ENCODE measurements at regions not wholly inside any gene's neighbourhood (a gene's known extent, or its start where the extent isn't known, plus 50 kb on each side); places are given as distances from the start of the nearest gene placed in this dataset.

GRCh38 chr14:86933460-86933859, 1059.5 kb downstream of the GALC start:
- BruUV-seq (replicated peaks), result no TSS peak
- POLR2A ChIA-PET, result no interaction called here

More at GRCh38 chr14:86933460-86933859, 1059.5 kb downstream of the GALC start:
- SMC1A ChIA-PET (ENCODE audit: uncharacterized antibody, unreplicated experiment), result no interaction called here
- Histone ChIP-seq H3K27me3 (replicated peaks in 1 of 2; ENCODE audit: control insufficient read depth in 2 of 2, insufficient read depth in 2 of 2, low read length in 1 of 2) (no peaks in the 10 kb centered on the region), H3K9ac (ENCODE audit: control insufficient read depth, insufficient read depth, low read length) (no peak overlapping the region), H3K4me3 (no peak overlapping the region), H3K27ac (ENCODE audit: control insufficient read depth, insufficient read depth) (no peak overlapping the region), H2AFZ (ENCODE audit: control insufficient read depth, low read depth, low read length) (no peak overlapping the region), H3K79me2 (ENCODE audit: control insufficient read depth, insufficient read depth, low read length) (no peaks in the 10 kb centered on the region), H3K36me3 (ENCODE audit: control insufficient read depth in 2 of 2, insufficient read depth in 2 of 2, low read length in 1 of 2) (no peaks in the 10 kb centered on the region), H3K9me3 (replicated peaks; ENCODE audit: control insufficient read depth, insufficient read depth, low read length) (no peaks in the 10 kb centered on the region), H3K4me2 (ENCODE audit: control insufficient read depth, insufficient read depth) (no peak overlapping the region), H4K20me1 (ENCODE audit: control insufficient read depth, insufficient read depth) (no peaks in the 10 kb centered on the region), H3K4me1 (ENCODE audit: control insufficient read depth, insufficient read depth, low read length) (no peaks in the 10 kb centered on the region)
- CTCF ChIA-PET, result interaction anchor here (0.7 kb wide), 1 partner anchor 156 kb away, joined by 3 read pairs; no protein-coding TSS in a partner anchor
- RAD21 ChIA-PET (ENCODE audit: unreplicated experiment), result no interaction called here
- FAIRE-seq (no peak), DNase-seq (ENCODE audit: low read depth, low spot score) (no peak), ATAC-seq (no peak)
- TF ChIP-seq TBL1XR1 (IDR thresholded peaks at IDR 0.05; ENCODE audit: low read depth, low read length), result no peak
- TF ChIP-seq ZSCAN29 (IDR thresholded peaks at IDR 0.05), result no peak
- TF ChIP-seq PML (IDR thresholded peaks at IDR 0.05; ENCODE audit: low read length), result no peak
- TF ChIP-seq SMARCA5 (IDR thresholded peaks at IDR 0.05), result no peak
- no peak for TF ChIP-seq TCF12 (IDR thresholded peaks at IDR 0.05; ENCODE audit: low read depth, low read length)
- TF ChIP-seq, protein P1, sequence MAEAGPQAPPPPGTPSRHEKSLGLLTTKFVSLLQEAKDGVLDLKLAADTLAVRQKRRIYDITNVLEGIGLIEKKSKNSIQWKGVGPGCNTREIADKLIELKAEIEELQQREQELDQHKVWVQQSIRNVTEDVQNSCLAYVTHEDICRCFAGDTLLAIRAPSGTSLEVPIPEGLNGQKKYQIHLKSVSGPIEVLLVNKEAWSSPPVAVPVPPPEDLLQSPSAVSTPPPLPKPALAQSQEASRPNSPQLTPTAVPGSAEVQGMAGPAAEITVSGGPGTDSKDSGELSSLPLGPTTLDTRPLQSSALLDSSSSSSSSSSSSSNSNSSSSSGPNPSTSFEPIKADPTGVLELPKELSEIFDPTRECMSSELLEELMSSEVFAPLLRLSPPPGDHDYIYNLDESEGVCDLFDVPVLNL (IDR thresholded peaks at IDR 0.05; ENCODE audit: low read depth, low read length), result no peak
- no peak for TF ChIP-seq FOXM1 (IDR thresholded peaks at IDR 0.05; ENCODE audit: low read depth, low read length)
- no peak for TF ChIP-seq IKZF2 (IDR thresholded peaks at IDR 0.05)
- no peak for TF ChIP-seq KAT2A (conservative IDR thresholded peaks at IDR 0.05; ENCODE audit: control insufficient read depth, low read depth, low read length)
- TF ChIP-seq FOS (IDR thresholded peaks at IDR 0.05; ENCODE audit: borderline replicate concordance, extremely low read depth, insufficient read length), result no peak
- no peak for TF ChIP-seq TAF1 (IDR thresholded peaks at IDR 0.05; ENCODE audit: borderline replicate concordance, low read depth, low read length)
- TF ChIP-seq CREB1 (IDR thresholded peaks at IDR 0.05; ENCODE audit: low read depth), result no peak
- TF ChIP-seq EGR1 (IDR thresholded peaks at IDR 0.05; ENCODE audit: borderline replicate concordance in 1 of 2, low read depth in 2 of 2, low read length in 2 of 2), result no peak
- TF ChIP-seq, protein P2, sequence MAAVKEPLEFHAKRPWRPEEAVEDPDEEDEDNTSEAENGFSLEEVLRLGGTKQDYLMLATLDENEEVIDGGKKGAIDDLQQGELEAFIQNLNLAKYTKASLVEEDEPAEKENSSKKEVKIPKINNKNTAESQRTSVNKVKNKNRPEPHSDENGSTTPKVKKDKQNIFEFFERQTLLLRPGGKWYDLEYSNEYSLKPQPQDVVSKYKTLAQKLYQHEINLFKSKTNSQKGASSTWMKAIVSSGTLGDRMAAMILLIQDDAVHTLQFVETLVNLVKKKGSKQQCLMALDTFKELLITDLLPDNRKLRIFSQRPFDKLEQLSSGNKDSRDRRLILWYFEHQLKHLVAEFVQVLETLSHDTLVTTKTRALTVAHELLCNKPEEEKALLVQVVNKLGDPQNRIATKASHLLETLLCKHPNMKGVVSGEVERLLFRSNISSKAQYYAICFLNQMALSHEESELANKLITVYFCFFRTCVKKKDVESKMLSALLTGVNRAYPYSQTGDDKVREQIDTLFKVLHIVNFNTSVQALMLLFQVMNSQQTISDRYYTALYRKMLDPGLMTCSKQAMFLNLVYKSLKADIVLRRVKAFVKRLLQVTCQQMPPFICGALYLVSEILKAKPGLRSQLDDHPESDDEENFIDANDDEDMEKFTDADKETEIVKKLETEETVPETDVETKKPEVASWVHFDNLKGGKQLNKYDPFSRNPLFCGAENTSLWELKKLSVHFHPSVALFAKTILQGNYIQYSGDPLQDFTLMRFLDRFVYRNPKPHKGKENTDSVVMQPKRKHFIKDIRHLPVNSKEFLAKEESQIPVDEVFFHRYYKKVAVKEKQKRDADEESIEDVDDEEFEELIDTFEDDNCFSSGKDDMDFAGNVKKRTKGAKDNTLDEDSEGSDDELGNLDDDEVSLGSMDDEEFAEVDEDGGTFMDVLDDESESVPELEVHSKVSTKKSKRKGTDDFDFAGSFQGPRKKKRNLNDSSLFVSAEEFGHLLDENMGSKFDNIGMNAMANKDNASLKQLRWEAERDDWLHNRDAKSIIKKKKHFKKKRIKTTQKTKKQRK (IDR thresholded peaks at IDR 0.05; ENCODE audit: low read depth, low read length), result no peak
- TF ChIP-seq SPI1 (IDR thresholded peaks at IDR 0.05; ENCODE audit: borderline replicate concordance, insufficient read depth, low read depth, low read length), result no peak
- TF ChIP-seq ATF3 (IDR thresholded peaks at IDR 0.05; ENCODE audit: borderline replicate concordance, extremely low read depth, low read depth, low read length), result no peak
- 3% methylated on average over 2 of the region's 2 CpGs for WGBS (ENCODE audit: insufficient coverage, insufficient replicate concordance, low lambda C conversion rate, missing lambda C conversion rate)
- intact Hi-C loops (cut with micrococcal nuclease; ENCODE audit: unreplicated experiment) (no loop called here), in situ Hi-C loops (cut with MboI) (no loop called here)
